BLaER1 treated with 17β-estradiol and CSF1 and Interleukin-3, amounts not matched to agents 10 nM and 100 nM (cell line): ENCODE measurements at regions not wholly inside any gene's neighbourhood (a gene's known extent, or its start where the extent isn't known, plus 50 kb on each side); places are given as distances from the start of the nearest gene placed in this dataset.

Experiments used
- H3K27ac ChIP-seq, 11 experiments: shearing (Covaris generic); formaldehyde crosslinking; 2 replicates each; pipeline ENCODE4 v1.8.1; 2022
- H3K27me3 ChIP-seq, 11 experiments: shearing (Covaris generic); formaldehyde crosslinking; 2 replicates each; pipeline ENCODE4 v1.8.1; 2022
- H3K36me3 ChIP-seq, 11 experiments: shearing (Covaris generic); formaldehyde crosslinking; 2 replicates each; pipeline ENCODE4 v1.8.1; 2022
- H3K4me1 ChIP-seq, 10 experiments: shearing (Covaris generic); formaldehyde crosslinking; 2 replicates each; pipeline ENCODE4 v1.8.1; 2022
- H3K4me2 ChIP-seq, 11 experiments: shearing (Covaris generic); formaldehyde crosslinking; 2 replicates each; pipeline ENCODE4 v1.8.1; 2022
- H3K4me3 ChIP-seq, 10 experiments: shearing (Covaris generic); formaldehyde crosslinking; 2 replicates each; pipeline ENCODE4 v1.8.1; 2022
- H3K9ac ChIP-seq, 11 experiments: shearing (Covaris generic); formaldehyde crosslinking; 2 replicates each; pipeline ENCODE4 v1.8.1; 2022
- H3K9me3 ChIP-seq, 11 experiments: shearing (Covaris generic); formaldehyde crosslinking; replicated peaks in 1 of 11; 2 replicates each; pipeline ENCODE4 v1.8.1; 2022
- H4K20me1 ChIP-seq, 11 experiments: shearing (Covaris generic); formaldehyde crosslinking; 2 replicates each; pipeline ENCODE4 v1.8.1; 2022
- Cebpa-rat ChIP-seq, 11 experiments: shearing (Covaris generic); IDR thresholded peaks; 2 replicates each; pipeline ENCODE4 v1.8.1; 2022

DNA sequence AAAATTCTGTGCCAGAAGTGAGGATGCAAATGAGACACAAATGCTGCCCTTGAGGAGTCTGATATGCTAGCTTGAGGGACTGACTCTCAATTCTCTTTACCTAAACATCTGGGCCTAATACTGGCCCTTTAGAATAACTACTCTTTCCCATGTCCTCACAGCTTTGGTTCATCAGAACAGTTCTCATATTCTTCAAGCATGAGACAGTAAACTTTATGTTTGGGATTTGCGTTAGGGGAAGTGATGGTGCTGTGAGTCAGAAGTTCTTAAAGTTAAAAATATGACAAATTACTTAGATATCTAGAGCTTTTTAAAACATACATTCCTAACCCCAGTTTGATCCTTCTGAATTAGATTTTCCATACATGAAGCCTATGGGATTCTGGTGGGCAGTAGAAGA, 665.0 kb upstream of the RGMB start:
- peaks cover 51 to 67% (median 59%) of the 10 kb centered on the region in 10 experiments for H3K4me1 ChIP-seq
- no peak overlapping the region for H3K4me3 ChIP-seq
- no peaks in the 10 kb centered on the region for H3K27me3 ChIP-seq
- no peak for TF ChIP-seq Cebpa-rat (IDR thresholded peaks at IDR 0.05)
- no peaks in the 10 kb centered on the region for H3K36me3 ChIP-seq
- no peak overlapping the region for H3K9ac ChIP-seq
- H4K20me1 ChIP-seq, result no peaks in the 10 kb centered on the region
- peak overlapping the region in 8 of 11 experiments; percentile 12 to 92 (median 30); a peak in 11 of 22 replicates for H3K27ac ChIP-seq
- H3K9me3 ChIP-seq, result peaks cover 0 to 18% (median 8%) of the 10 kb centered on the region in 11 experiments; a peak in 13 of 22 replicates
- H3K4me2 ChIP-seq, result peak overlapping the region; percentile 46 to 92 (median 58)

DNA sequence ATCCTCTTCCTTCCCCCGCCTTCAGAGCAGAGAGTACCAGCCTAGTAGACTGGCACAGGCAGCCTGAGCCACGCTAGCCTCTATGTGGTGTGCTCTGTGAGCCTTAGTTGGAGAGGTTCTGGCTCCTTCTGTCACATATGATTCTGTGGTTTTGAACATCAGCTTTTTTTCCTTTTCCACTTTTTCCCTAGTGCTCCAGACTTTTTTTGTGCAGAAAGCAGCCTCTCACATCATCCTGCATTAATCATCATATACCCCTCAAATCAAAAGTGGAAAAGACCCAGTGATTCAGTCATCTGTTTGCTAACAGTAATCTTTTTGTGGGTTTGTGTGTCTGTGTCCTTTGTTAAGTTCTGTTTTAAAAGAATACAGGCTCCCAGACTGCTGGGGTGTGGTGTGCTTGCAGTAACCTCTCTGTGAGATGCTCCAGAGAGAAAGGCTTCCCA, 663.9 kb upstream of the RGMB start:
- Histone ChIP-seq H3K36me3 (no peaks in the 10 kb centered on the region), H3K9ac (no peak overlapping the region), H4K20me1 (no peaks in the 10 kb centered on the region), H3K27ac (peak overlapping the region in 5 of 11 experiments; percentile 9 to 34 (median 22); a peak in 3 of 22 replicates), H3K27me3 (no peaks in the 10 kb centered on the region), H3K4me3 (no peak overlapping the region), H3K4me2 (peak overlapping the region; percentile 48 to 92 (median 58); a peak in 21 of 22 replicates), H3K9me3 (peaks cover 0 to 23% (median 8%) of the 10 kb centered on the region in 11 experiments; a peak in 13 of 22 replicates), H3K4me1 (peaks cover 51 to 62% (median 56%) of the 10 kb centered on the region in 10 experiments)
- no peak for TF ChIP-seq Cebpa-rat (IDR thresholded peaks at IDR 0.05)

DNA sequence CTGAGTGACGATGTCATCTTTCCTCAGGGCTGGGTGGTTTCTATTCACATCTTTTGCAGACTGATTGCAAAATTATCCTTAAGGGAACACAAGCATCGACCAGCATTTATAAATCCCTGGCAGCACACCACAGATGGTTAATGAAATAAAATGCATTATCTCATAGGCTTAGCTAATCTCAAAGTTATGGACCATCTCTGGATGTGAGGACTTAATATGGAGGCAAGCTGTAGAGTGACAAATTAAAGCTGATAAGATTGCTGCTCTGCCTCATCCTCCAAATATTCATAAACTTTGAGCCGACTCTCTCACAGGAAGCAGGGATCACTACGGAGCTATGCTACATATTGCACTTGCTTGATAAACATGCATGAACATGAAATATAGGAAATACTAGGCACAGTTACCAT, 663.2 kb upstream of the RGMB start:
- Histone ChIP-seq H3K9me3 (peaks cover 0 to 23% (median 8%) of the 10 kb centered on the region in 11 experiments; a peak in 13 of 22 replicates), H3K4me1 (peaks cover 46 to 55% (median 50%) of the 10 kb centered on the region in 10 experiments), H3K9ac (no peak overlapping the region), H3K4me3 (no peak overlapping the region), H3K27me3 (no peaks in the 10 kb centered on the region), H3K4me2 (peak overlapping the region in 3 of 11 experiments; percentile 53 to 76 (median 55); a peak in 4 of 22 replicates), H3K36me3 (no peaks in the 10 kb centered on the region), H4K20me1 (no peaks in the 10 kb centered on the region), H3K27ac (no peak overlapping the region)
- no peak for TF ChIP-seq Cebpa-rat (IDR thresholded peaks at IDR 0.05)

DNA sequence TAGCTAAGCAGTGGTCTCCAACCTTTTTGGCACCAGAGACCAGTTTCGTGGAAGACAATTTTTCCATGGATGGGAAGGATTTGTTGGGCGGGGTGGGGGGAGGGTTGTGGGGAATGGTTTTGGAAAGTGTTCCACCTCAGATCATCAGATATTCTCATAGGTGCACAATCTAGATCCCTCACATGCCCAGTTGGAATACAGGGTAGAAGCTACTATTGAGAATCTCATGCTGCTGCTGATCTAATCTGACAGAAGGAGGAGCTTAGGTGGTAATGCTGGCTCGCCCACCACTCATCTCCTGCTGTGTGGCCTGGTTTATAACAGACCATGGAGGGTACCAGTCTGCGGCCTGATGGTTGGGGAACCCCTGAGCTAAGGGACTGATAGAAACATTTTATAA, 662.7 kb upstream of the RGMB start:
- peaks cover 41 to 50% (median 45%) of the 10 kb centered on the region in 10 experiments for H3K4me1 ChIP-seq
- no peaks in the 10 kb centered on the region for H3K27me3 ChIP-seq
- H3K9me3 ChIP-seq, result peaks cover 0 to 23% (median 8%) of the 10 kb centered on the region in 11 experiments; a peak in 13 of 22 replicates
- H3K9ac ChIP-seq, result no peak overlapping the region
- H3K4me2 ChIP-seq, result no peak overlapping the region
- H3K4me3 ChIP-seq, result no peak overlapping the region
- H4K20me1 ChIP-seq, result no peaks in the 10 kb centered on the region
- H3K36me3 ChIP-seq, result no peaks in the 10 kb centered on the region
- no peak for TF ChIP-seq Cebpa-rat (IDR thresholded peaks at IDR 0.05)
- H3K27ac ChIP-seq, result no peak overlapping the region

DNA sequence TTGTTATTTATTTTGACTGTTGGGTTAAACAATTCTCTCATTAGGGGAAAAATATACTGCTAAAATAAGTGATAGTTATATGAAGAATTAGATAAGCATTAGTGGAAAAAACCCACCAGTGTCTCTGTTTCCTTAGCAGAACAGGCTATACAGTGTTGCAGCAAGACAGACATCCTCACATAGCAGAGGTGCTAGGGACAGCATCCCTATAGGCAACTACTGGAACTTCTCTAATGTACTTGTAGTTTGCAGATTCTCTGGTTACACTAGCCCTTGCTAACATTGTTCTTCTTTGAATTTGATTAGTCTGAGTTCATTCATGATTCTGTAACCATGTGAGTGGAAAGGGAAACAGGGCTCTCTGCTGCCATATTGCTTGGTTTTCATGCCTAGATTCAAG, 661.8 kb upstream of the RGMB start:
- TF ChIP-seq Cebpa-rat (IDR thresholded peaks at IDR 0.05), result no peak
- Histone ChIP-seq H3K4me2 (no peak overlapping the region), H3K9ac (no peak overlapping the region), H3K9me3 (peaks cover 0 to 23% (median 8%) of the 10 kb centered on the region in 11 experiments; a peak in 13 of 22 replicates), H3K4me3 (no peak overlapping the region), H3K27ac (no peak overlapping the region), H3K36me3 (no peaks in the 10 kb centered on the region), H3K4me1 (peaks cover 32 to 41% (median 36%) of the 10 kb centered on the region in 10 experiments), H4K20me1 (no peaks in the 10 kb centered on the region), H3K27me3 (no peaks in the 10 kb centered on the region)

DNA sequence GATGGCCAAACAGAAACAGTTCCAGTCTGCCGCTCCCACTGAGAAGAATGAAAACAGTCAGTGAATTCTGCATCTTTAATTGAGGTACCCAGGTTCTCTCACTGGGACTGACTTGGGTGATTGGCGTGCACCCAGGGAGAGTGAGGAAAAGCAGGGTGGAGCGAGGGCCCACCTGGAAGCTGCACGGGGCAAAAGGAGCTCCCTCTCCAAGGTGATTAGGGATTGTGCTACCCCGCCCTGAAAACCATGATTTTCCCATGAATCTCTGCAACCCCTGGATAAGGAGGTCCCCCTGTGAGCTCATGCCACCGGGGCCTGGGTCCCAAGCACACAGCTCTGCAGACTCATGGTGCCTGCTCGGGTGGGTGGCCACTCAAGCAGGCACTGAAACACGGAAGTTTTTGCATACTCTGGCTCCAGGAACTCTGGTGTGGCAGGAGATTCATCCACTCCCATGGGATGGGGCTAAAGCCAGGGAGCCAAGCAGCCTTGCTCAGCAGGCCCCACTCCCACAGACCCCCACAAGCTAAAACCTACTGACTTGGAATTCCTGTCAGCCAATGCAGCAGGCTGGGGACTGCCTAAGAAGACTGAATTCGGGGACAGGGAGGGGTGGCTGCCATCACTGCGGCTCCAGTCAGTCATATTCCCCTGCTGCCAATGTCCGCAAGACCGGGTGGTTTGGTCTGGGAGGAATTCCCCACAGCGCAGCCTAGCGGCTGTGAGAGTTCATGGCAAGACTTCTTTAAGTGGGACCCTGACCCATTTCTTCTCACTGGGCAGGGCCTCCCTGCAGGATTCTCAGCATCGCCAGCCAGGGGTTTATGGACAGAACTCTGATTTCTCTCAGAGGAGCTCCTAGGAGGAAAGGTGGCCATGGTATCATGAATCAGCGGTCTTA, 652.2 kb upstream of the RGMB start:
- H4K20me1 ChIP-seq, result no peaks in the 10 kb centered on the region
- H3K36me3 ChIP-seq, result no peaks in the 10 kb centered on the region
- no peaks in the 10 kb centered on the region for H3K27me3 ChIP-seq
- peaks cover 0 to 12% (median 6%) of the 10 kb centered on the region in 11 experiments; a peak in 7 of 22 replicates for H3K9me3 ChIP-seq
- H3K4me2 ChIP-seq, result no peak overlapping the region
- H3K4me1 ChIP-seq, result no peaks in the 10 kb centered on the region
- H3K4me3 ChIP-seq, result no peak overlapping the region
- H3K27ac ChIP-seq, result no peak overlapping the region
- no peak overlapping the region for H3K9ac ChIP-seq
- no peak for TF ChIP-seq Cebpa-rat (IDR thresholded peaks at IDR 0.05)

DNA sequence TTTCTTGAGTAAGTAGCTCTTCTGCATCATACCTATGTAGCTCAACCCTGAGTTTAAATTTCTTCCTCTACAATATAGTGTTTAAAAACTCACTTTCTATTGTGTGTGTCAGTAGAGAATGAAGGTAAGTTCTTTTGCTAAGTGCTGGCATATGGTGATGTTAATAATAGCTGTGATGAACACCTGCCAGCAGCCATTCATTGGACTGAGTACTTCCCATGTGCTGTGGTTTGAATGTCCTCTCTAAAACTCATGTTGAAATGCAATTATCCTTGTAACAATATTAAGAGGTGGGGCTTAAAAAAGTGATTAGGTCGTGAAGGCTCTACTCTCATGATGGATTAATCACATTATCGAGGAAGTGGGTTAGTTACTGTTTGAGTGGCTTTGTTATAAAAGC, 645.2 kb upstream of the RGMB start:
- H3K27me3 ChIP-seq, result no peaks in the 10 kb centered on the region
- H3K4me3 ChIP-seq, result no peak overlapping the region
- H3K4me2 ChIP-seq, result no peak overlapping the region
- no peaks in the 10 kb centered on the region for H4K20me1 ChIP-seq
- no peak overlapping the region for H3K9ac ChIP-seq
- H3K27ac ChIP-seq, result no peak overlapping the region
- TF ChIP-seq Cebpa-rat (IDR thresholded peaks at IDR 0.05), result no peak
- H3K9me3 ChIP-seq, result 0 out of 22 replicates have a peak, but pooled peaks cover 0 to 4% (median 0%) of the 10 kb centered on the region in 11 experiments
- no peaks in the 10 kb centered on the region for H3K36me3 ChIP-seq
- no peaks in the 10 kb centered on the region for H3K4me1 ChIP-seq

DNA sequence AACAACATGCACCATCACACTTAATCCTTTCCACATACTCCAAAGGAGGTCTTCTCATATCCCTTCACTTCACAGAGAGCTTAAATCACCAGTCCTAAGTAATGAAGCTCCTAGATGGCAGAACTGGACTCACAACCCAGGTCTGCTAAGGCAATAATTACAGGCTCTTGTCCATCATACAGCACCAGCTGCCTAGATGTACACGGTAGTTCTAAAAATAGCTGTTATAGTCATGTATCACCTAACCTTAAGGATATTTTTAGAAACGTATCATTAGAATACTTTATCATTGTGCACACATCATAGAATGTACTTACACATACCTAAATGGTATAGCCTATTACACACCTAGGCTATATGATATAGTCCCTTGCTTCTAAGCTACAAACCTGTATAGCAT, 644.6 kb upstream of the RGMB start:
- no peak for TF ChIP-seq Cebpa-rat (IDR thresholded peaks at IDR 0.05)
- Histone ChIP-seq H3K27me3 (no peaks in the 10 kb centered on the region), H3K4me3 (no peak overlapping the region), H4K20me1 (no peaks in the 10 kb centered on the region), H3K4me2 (no peak overlapping the region), H3K36me3 (no peaks in the 10 kb centered on the region), H3K9ac (no peak overlapping the region), H3K4me1 (no peaks in the 10 kb centered on the region), H3K9me3 (0 out of 22 replicates have a peak, but pooled peaks cover 0 to 4% (median 0%) of the 10 kb centered on the region in 11 experiments), H3K27ac (no peak overlapping the region)

DNA sequence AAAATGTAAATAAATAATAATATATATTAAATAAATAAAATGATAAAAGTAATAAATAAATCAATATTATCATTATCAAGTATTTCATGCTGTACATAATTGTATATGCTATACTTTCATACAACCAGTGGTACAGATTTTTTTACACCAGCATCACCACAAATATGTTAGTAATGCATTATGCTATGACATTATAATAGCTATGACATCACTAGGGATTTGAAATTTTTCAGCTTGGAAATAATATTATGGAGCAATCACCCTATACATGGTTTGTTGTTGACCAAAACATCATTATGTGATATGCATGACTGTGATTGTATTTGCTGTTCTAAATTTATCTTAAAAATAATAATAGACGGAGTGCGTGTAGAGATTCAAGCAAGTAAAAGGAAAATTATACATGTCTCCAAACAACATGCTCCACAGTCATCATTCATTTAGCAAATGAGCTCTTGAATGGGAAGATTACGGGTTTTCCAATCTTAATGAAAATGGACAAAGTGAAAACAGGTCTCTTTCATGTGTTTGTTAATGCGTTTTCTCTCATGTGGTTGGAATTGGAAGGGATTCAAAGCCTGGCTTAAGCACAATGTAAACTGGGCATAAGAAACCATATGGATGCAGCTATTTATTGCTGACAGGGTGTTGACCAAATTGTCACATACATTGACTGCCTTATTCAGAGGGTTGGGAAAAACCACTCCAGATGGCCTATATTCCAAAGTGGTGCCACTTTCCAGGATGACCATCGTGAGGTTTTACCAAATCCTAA, 643.0 kb upstream of the RGMB start:
- no peak overlapping the region for H3K9ac ChIP-seq
- H3K4me3 ChIP-seq, result no peak overlapping the region
- no peaks in the 10 kb centered on the region for H3K36me3 ChIP-seq
- H3K27me3 ChIP-seq, result no peaks in the 10 kb centered on the region
- no peak for TF ChIP-seq Cebpa-rat (IDR thresholded peaks at IDR 0.05)
- H3K4me2 ChIP-seq, result no peak overlapping the region
- H3K27ac ChIP-seq, result no peak overlapping the region
- 0 out of 22 replicates have a peak, but pooled peaks cover 0 to 4% (median 0%) of the 10 kb centered on the region in 11 experiments for H3K9me3 ChIP-seq
- H4K20me1 ChIP-seq, result no peaks in the 10 kb centered on the region
- H3K4me1 ChIP-seq, result no peaks in the 10 kb centered on the region
